Uterus (tissue), 3 donors: ENCODE measurements at regions not wholly inside any gene's neighbourhood (a gene's known extent, or its start where the extent isn't known, plus 50 kb on each side); places are given as distances from the start of the nearest gene placed in this dataset.

ENCODE experiments used
- DNase-seq, 2 donors: peaks; one replicate each; pipeline ENCODE4 v3.0.0-alpha.2; 2019 to 2020
- H3K27ac ChIP-seq, 2 donors: fragments of 200-600 bp; sonication (generic); 1 replicate in 1 of 2; 2 replicates in 1 of 2; pipeline ENCODE4 v1.5.1; 2016 to 2018
- H3K27me3 ChIP-seq, 2 donors: fragments of 200-600 bp; sonication (generic); one replicate each; pipeline ENCODE4 v1.5.1; 2018 to 2019; ENCODE audit warnings: control low read depth in 1 of 2
- H3K36me3 ChIP-seq, 2 donors: fragments of 200-600 bp; sonication (generic); one replicate each; pipeline ENCODE4 v1.5.1; 2019; ENCODE audit warnings: control low read depth in 1 of 2
- H3K4me1 ChIP-seq, 2 donors: fragments of 200-600 bp; sonication (generic); one replicate each; pipeline ENCODE4 v1.5.1; 2018 to 2019; ENCODE audit warnings: control low read depth in 1 of 2
- H3K4me3 ChIP-seq, 2 donors: fragments of 200-600 bp; sonication (generic); 1 replicate in 1 of 2; 2 replicates in 1 of 2; pipeline ENCODE4 v1.5.1; 2018 to 2019; ENCODE audit warnings: mild to moderate bottlenecking in 1 of 2
- H3K9me3 ChIP-seq, 2 donors: fragments of 200-600 bp; sonication (generic); one replicate each; pipeline ENCODE4 v1.5.1; 2019; ENCODE audit warnings: control low read depth in 1 of 2
- POLR2A ChIP-seq, 2 donors: fragments of 450-650 bp; IDR thresholded peaks; one replicate each; pipeline ENCODE4 v1.6.1; 2016; ENCODE audit warnings: antibody characterized with exemption in 2 of 2, mild to moderate bottlenecking in 1 of 2, moderate library complexity in 1 of 2
- intact Hi-C: fragments of 100-400 bp; cut with DNase I; formaldehyde crosslinking; loops from one replicate; pipeline ENCODE4 v1.15.1; 2023; ENCODE audit warnings: low total_unique reads
- TF ChIP-seq, protein P1 (sequence below), 4 experiments: fragments of 200-600 bp in 2 of 4; fragments of 450-650 bp in 2 of 4; sonication (generic) in 2 of 4; IDR thresholded peaks; one replicate each; pipeline ENCODE4 v1.5.1; 2016 to 2019; ENCODE audit warnings: antibody characterized with exemption in 4 of 4, mild to moderate bottlenecking in 2 of 4, moderate library complexity in 1 of 4
- donor health status: DM: yes; HTN: yes; CAD: no.

DNA sequence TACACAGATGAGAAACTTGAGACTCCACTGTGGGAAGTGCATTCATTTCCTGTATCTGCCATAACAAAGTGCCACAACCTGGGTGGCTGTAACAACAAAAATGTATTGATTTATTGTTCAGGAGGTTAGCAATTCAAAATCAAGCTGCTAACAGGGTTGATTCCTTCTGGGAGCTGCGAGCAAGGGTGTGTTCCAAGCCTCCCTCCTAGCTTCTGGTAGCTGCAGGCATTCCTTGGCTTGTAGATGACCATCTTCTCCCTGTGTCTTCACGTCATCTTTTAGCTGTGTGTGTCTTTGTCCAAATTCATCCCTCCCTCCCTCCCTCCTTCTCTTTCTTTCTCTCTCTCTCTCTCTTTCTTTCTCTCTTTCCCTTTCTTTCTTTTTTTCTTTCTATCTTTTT, 258.1 kb downstream of the MSX2 start:
- intact Hi-C loops = no loop called here
- Histone ChIP-seq H3K27me3 (no peaks in the 10 kb centered on the region), H3K36me3 (no peaks in the 10 kb centered on the region), H3K9me3 (no peaks in the 10 kb centered on the region), H3K4me1 (no peaks in the 10 kb centered on the region), H3K27ac (no peak overlapping the region), H3K4me3 (no peak overlapping the region)
- TF ChIP-seq, protein P1, sequence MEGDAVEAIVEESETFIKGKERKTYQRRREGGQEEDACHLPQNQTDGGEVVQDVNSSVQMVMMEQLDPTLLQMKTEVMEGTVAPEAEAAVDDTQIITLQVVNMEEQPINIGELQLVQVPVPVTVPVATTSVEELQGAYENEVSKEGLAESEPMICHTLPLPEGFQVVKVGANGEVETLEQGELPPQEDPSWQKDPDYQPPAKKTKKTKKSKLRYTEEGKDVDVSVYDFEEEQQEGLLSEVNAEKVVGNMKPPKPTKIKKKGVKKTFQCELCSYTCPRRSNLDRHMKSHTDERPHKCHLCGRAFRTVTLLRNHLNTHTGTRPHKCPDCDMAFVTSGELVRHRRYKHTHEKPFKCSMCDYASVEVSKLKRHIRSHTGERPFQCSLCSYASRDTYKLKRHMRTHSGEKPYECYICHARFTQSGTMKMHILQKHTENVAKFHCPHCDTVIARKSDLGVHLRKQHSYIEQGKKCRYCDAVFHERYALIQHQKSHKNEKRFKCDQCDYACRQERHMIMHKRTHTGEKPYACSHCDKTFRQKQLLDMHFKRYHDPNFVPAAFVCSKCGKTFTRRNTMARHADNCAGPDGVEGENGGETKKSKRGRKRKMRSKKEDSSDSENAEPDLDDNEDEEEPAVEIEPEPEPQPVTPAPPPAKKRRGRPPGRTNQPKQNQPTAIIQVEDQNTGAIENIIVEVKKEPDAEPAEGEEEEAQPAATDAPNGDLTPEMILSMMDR (IDR thresholded peaks at IDR 0.05) = no peak
- no peak for TF ChIP-seq POLR2A (IDR thresholded peaks at IDR 0.05)
- no peak for DNase-seq

DNA sequence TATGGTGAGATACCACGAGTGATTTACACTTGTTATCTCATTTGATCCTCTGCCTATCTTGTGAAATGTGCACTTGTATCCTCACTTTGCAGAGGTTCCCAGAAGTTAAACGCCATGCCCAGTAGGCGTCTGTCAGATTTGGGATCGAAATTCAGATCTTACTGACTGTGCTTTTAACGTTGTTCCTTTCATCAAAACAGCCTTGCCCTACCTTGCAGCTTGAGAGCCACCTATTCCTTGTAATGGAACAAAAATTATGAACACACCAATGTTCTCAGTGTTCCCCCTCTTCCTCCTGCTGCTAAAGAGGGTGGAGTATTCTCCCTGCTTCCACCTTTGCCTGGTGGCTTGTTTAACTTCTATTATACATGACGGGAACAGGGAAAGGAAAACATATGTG, 257.0 kb downstream of the MSX2 start:
- intact Hi-C loops = no loop called here
- H3K9me3 ChIP-seq = no peaks in the 10 kb centered on the region
- H3K27me3 ChIP-seq = no peaks in the 10 kb centered on the region
- H3K4me1 ChIP-seq = no peaks in the 10 kb centered on the region
- no peak overlapping the region for H3K27ac ChIP-seq
- no peak overlapping the region for H3K4me3 ChIP-seq
- TF ChIP-seq, protein P1 (IDR thresholded peaks at IDR 0.05) = no peak
- no peak for TF ChIP-seq POLR2A (IDR thresholded peaks at IDR 0.05)
- H3K36me3 ChIP-seq = no peaks in the 10 kb centered on the region
- DNase-seq = no peak

DNA sequence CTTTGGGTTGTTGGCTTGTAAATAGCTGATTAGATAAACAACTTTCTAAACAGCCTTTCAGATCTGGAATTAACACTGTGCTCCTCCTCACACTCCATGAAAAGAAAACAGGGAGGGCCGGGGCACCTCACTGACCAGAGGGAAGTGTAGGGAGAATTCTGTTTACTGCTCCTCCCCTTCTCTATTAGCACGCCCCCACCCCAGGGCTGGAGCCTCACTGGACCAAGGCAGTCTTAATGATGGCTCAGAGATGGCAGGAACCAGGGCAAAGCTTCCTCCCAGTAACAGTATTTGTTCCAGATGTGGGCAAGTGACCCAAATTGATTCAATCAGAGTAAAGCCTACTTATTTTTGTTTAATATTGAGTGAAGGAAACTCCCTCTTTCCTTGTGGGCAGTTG, 256.6 kb downstream of the MSX2 start:
- no peak for TF ChIP-seq POLR2A (IDR thresholded peaks at IDR 0.05)
- TF ChIP-seq, protein P1 (IDR thresholded peaks at IDR 0.05) = no peak
- Histone ChIP-seq H3K4me3 (no peak overlapping the region), H3K4me1 (no peaks in the 10 kb centered on the region), H3K27me3 (no peaks in the 10 kb centered on the region), H3K9me3 (no peaks in the 10 kb centered on the region), H3K36me3 (no peaks in the 10 kb centered on the region), H3K27ac (no peak overlapping the region)
- intact Hi-C loops = no loop called here
- no peak for DNase-seq

DNA sequence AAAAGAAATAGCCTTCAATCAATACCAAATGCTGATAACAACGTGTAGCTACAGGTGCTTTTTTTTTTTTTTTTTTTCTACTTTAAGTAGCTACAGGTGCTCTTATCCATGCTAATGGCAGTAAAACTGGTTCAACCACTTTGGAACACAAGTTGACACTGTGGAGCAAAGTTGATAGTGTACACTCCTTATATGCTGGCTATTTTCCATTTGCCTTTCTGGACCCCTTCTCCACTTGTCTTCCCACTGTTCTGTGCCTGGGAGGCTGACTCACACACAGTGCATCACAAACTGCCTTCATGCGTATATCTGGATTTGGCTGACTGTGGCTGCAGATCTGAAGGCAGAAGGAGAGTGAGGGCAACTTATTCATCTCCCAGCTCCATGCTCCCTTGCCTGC, 247.9 kb downstream of the MSX2 start:
- no peak for DNase-seq
- no peaks in the 10 kb centered on the region for H3K27me3 ChIP-seq
- no peak overlapping the region for H3K4me3 ChIP-seq
- H3K36me3 ChIP-seq = no peaks in the 10 kb centered on the region
- no peaks in the 10 kb centered on the region for H3K4me1 ChIP-seq
- intact Hi-C loops = no loop called here
- H3K27ac ChIP-seq = no peak overlapping the region
- no peaks in the 10 kb centered on the region for H3K9me3 ChIP-seq
- TF ChIP-seq, protein P1 (IDR thresholded peaks at IDR 0.05) = no peak
- TF ChIP-seq POLR2A (IDR thresholded peaks at IDR 0.05) = no peak

DNA sequence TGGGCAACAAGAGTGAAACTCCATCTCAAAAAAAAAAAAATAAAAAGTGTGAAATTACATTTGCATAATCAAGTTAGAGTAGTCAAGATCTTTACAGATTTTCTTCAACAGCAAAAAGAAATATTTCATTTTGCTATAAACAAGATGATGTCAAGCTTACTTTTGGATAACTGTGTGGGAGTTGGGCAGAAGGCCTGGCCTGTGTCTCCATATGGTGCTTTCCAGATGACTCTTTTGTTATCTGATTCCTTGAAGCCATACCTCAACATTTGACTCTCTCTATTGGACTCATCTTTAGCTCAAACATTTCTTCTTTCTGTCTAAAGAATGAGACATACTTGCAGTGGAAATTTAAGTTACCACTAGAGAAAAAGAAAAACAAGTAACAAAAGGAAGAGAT, 246.8 kb downstream of the MSX2 start:
- no peak overlapping the region for H3K4me3 ChIP-seq
- DNase-seq = no peak
- TF ChIP-seq, protein P1 (IDR thresholded peaks at IDR 0.05) = no peak
- no peak for TF ChIP-seq POLR2A (IDR thresholded peaks at IDR 0.05)
- H3K27ac ChIP-seq = no peak overlapping the region
- H3K9me3 ChIP-seq = no peaks in the 10 kb centered on the region
- H3K4me1 ChIP-seq = no peaks in the 10 kb centered on the region
- intact Hi-C loops = no loop called here
- H3K27me3 ChIP-seq = no peaks in the 10 kb centered on the region
- no peaks in the 10 kb centered on the region for H3K36me3 ChIP-seq
